Inflammatory macrophage treated with lipopolysaccharide for 4 hours (primary cell): ENCODE measurements at regions not wholly inside any gene's neighbourhood (a gene's known extent, or its start where the extent isn't known, plus 50 kb on each side); places are given as distances from the start of the nearest gene placed in this dataset.
"Not testable (repeated sequence)": the region's sequence is repeated elsewhere in the genome, so short reads cannot be mapped to it uniquely, and the experiment has no call there.

Experiments
- DNase-seq: peaks from one replicate; pipeline ENCODE4 v3.0.0-alpha.2; 2020

GRCh38 chr10:6863381-6863780 lies 283.3 kb upstream of the PRKCQ start:
- DNase-seq: no peak

GRCh38 chr10:6850452-6850851 lies 270.4 kb upstream of the PRKCQ start:
- no peak for DNase-seq

GRCh38 chr10:6847561-6847960 lies 267.5 kb upstream of the PRKCQ start:
- no peak for DNase-seq

- DNase-seq: peak; percentile 78
These were observed 264.0 kb upstream of the PRKCQ start for GRCh38 chr10:6843894-6844650.

GRCh38 chr10:6843481-6843881 lies 263.4 kb upstream of the PRKCQ start:
- DNase-seq: peak; percentile 69

GRCh38 chr10:6842722-6843121 lies 262.6 kb upstream of the PRKCQ start:
- DNase-seq: no peak

GRCh38 chr10:6841761-6842160 lies 261.7 kb upstream of the PRKCQ start:
- no peak for DNase-seq

GRCh38 chr10:6840766-6841165 lies 260.7 kb upstream of the PRKCQ start:
- peak; percentile 88 for DNase-seq

GRCh38 chr10:6840201-6840691 lies 260.2 kb upstream of the PRKCQ start:
- peak; percentile 85 for DNase-seq

GRCh38 chr10:6838118-6838517 lies 258.0 kb upstream of the PRKCQ start:
- DNase-seq: peak; percentile 33

- DNase-seq: no peak
These were observed 253.5 kb upstream of the PRKCQ start for GRCh38 chr10:6833458-6834011.

GRCh38 chr10:6830981-6831380 lies 250.9 kb upstream of the PRKCQ start:
- not testable (repeated sequence) for DNase-seq

- DNase-seq: not testable (repeated sequence)
These were observed 244.7 kb upstream of the PRKCQ start for GRCh38 chr10:6824793-6825192.

GRCh38 chr10:6823770-6824169 lies 243.7 kb upstream of the PRKCQ start:
- DNase-seq: no peak

- DNase-seq: peak; percentile 82
These were observed 239.2 kb upstream of the PRKCQ start for GRCh38 chr10:6819301-6819700.

- no peak for DNase-seq
These were observed 237.7 kb upstream of the PRKCQ start for GRCh38 chr10:6817770-6818169.

- no peak for DNase-seq
These were observed 235.3 kb upstream of the PRKCQ start for GRCh38 chr10:6815346-6815745.

GRCh38 chr10:6813856-6814255 lies 233.8 kb upstream of the PRKCQ start:
- DNase-seq: no peak

- no peak for DNase-seq
These were observed 233.2 kb upstream of the PRKCQ start for GRCh38 chr10:6813306-6813705.

GRCh38 chr10:6811153-6811552 lies 231.1 kb upstream of the PRKCQ start:
- DNase-seq: no peak

GRCh38 chr10:6803427-6803783 lies 223.3 kb upstream of the PRKCQ start:
- no peak for DNase-seq

- no peak for DNase-seq
These were observed 222.8 kb upstream of the PRKCQ start for GRCh38 chr10:6802759-6803426.

- no peak for DNase-seq
These were observed 216.2 kb upstream of the PRKCQ start for GRCh38 chr10:6796231-6796630.

GRCh38 chr10:6795541-6795940 lies 215.5 kb upstream of the PRKCQ start:
- no peak for DNase-seq
